ENCODE measurements at regions not wholly inside any gene's neighbourhood (a gene's known extent, or its start where the extent isn't known, plus 50 kb on each side); places are given as distances from the start of the nearest gene placed in this dataset.

DNA sequence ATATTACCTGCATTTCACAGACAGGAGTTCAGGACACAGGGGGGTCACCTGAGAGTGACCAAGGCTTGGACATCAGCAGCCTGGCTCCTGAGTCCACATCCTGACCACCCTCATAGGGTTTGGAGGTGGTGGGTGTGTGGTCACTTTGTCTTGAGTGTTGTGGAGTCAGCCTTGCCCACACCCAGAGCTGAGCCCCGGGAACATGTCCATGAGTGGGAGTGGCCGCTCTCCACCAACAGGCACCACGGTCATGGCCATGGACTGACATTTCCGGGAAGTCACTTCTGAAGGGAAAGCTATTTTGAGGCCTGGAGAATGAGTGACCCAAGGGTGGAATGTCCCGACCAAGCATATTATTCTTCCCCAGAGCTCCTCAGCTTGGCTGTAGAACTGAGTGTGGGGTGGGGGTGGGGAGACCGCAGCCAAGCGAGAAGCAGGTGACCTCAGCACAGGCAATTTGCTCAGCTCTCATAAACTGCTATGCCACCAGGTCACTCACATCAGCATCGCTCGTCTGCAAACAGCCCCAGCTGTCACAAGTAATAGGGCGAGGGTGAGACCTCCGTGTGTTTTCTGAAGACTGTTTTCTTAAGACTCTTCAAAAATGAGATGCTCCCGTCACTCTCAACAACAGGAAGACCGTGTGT is 348.6 kb upstream of the CDH4 start:
- Histone ChIP-seq H3K4me1 (ENCODE audit: control insufficient read depth, insufficient read depth, low read length) (no peaks in the 10 kb centered on the region), H3K9ac (ENCODE audit: extremely low read depth, low read length, poor library complexity, severe bottlenecking) (no peak overlapping the region), H3K4me3 (ENCODE audit: low read length) (no peak overlapping the region), H3K27ac (ENCODE audit: low read depth, low read length) (no peak overlapping the region), H3K9me3 (ENCODE audit: control insufficient read depth, low read length) (no peaks in the 10 kb centered on the region), H3K36me3 (ENCODE audit: control insufficient read depth, insufficient read depth, low read length) (no peaks in the 10 kb centered on the region), H3K27me3 (ENCODE audit: control insufficient read depth, insufficient read depth, low read length, poor library complexity, severe bottlenecking) (no peaks in the 10 kb centered on the region)
- Mint-ChIP-seq H3K4me1 (peaks cover 4% of the 10 kb centered on the region), H3K36me3 (ENCODE audit: low read depth) (no peaks in the 10 kb centered on the region), H3K4me3 (no peak overlapping the region), H3K27ac (no peak overlapping the region), H3K9me3 (no peaks in the 10 kb centered on the region), H3K27me3 (ENCODE audit: insufficient read depth) (peaks cover 19% of the 10 kb centered on the region)
- TF ChIP-seq, protein P1, sequence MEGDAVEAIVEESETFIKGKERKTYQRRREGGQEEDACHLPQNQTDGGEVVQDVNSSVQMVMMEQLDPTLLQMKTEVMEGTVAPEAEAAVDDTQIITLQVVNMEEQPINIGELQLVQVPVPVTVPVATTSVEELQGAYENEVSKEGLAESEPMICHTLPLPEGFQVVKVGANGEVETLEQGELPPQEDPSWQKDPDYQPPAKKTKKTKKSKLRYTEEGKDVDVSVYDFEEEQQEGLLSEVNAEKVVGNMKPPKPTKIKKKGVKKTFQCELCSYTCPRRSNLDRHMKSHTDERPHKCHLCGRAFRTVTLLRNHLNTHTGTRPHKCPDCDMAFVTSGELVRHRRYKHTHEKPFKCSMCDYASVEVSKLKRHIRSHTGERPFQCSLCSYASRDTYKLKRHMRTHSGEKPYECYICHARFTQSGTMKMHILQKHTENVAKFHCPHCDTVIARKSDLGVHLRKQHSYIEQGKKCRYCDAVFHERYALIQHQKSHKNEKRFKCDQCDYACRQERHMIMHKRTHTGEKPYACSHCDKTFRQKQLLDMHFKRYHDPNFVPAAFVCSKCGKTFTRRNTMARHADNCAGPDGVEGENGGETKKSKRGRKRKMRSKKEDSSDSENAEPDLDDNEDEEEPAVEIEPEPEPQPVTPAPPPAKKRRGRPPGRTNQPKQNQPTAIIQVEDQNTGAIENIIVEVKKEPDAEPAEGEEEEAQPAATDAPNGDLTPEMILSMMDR (conservative IDR thresholded peaks at IDR 0.05): no peak
- 90 to 93% methylated on average over 8 to 13 of the region's 13 CpGs for WGBS, 2 experiments (ENCODE audit: insufficient coverage in 1 of 2, insufficient read length in 1 of 2)
- DNase-seq: no peak

DNA sequence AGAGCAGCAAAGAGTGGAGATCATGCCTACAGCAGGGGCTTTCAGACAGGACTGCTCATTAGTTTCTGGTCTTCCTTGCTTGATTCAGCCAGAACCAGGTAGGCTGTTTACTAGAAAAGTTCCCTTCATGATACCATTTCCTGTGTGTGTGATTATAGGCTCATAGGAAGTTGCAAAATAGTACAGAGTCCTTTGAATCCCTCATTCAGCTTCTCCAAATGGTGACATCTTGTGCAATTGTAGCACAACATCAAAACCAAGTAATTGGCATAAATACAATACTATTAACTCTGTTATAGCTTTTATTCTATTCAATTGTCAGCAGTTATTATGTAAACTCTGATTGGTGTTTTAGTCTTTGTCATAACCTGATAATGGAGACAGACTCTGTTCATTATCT is 347.3 kb upstream of the CDH4 start:
- no peak for DNase-seq
- no peaks in the 10 kb centered on the region for H3K4me1 ChIP-seq (ENCODE audit: control insufficient read depth, insufficient read depth, low read length)
- no peaks in the 10 kb centered on the region for H3K9me3 Mint-ChIP-seq
- no peaks in the 10 kb centered on the region for H3K36me3 Mint-ChIP-seq (ENCODE audit: low read depth)
- no peak overlapping the region for H3K27ac Mint-ChIP-seq
- H3K9ac ChIP-seq (ENCODE audit: extremely low read depth, low read length, poor library complexity, severe bottlenecking): no peak overlapping the region
- no peaks in the 10 kb centered on the region for H3K27me3 ChIP-seq (ENCODE audit: control insufficient read depth, insufficient read depth, low read length, poor library complexity, severe bottlenecking)
- TF ChIP-seq, protein P1 (conservative IDR thresholded peaks at IDR 0.05): no peak
- no peaks in the 10 kb centered on the region for H3K9me3 ChIP-seq (ENCODE audit: control insufficient read depth, low read length)
- no peaks in the 10 kb centered on the region for H3K36me3 ChIP-seq (ENCODE audit: control insufficient read depth, insufficient read depth, low read length)
- H3K27me3 Mint-ChIP-seq (ENCODE audit: insufficient read depth): peaks cover 21% of the 10 kb centered on the region
- H3K27ac ChIP-seq (ENCODE audit: low read depth, low read length): no peak overlapping the region
- H3K4me3 Mint-ChIP-seq: no peak overlapping the region
- no peak overlapping the region for H3K4me3 ChIP-seq (ENCODE audit: low read length)
- peaks cover under 1% of the 10 kb centered on the region for H3K4me1 Mint-ChIP-seq

DNA sequence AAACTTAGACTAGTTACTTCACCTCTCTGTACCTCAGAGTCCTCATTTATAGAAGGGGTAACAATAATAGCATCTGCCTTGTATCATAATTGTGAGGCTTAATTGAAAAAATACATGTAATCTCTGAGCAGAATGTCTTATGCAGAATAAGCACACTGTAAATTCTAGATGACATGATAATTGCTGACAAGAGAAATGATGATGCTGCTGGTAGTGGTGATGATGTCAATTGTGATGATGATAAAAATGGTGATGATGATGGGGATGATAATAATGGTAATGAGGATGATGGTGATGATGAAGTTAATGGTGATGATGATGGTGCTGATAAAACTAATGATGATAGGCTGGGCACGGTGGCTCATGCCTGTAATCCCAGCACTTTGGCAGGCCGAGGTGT is 346.1 kb upstream of the CDH4 start:
- TF ChIP-seq, protein P1 (conservative IDR thresholded peaks at IDR 0.05): no peak
- no peak overlapping the region for H3K27ac Mint-ChIP-seq
- Histone ChIP-seq H3K9ac (ENCODE audit: extremely low read depth, low read length, poor library complexity, severe bottlenecking) (no peak overlapping the region), H3K4me3 (ENCODE audit: low read length) (no peak overlapping the region), H3K27me3 (ENCODE audit: control insufficient read depth, insufficient read depth, low read length, poor library complexity, severe bottlenecking) (no peaks in the 10 kb centered on the region), H3K36me3 (ENCODE audit: control insufficient read depth, insufficient read depth, low read length) (no peaks in the 10 kb centered on the region), H3K9me3 (ENCODE audit: control insufficient read depth, low read length) (no peaks in the 10 kb centered on the region), H3K4me1 (ENCODE audit: control insufficient read depth, insufficient read depth, low read length) (no peaks in the 10 kb centered on the region), H3K27ac (ENCODE audit: low read depth, low read length) (no peak overlapping the region)
- H3K27me3 Mint-ChIP-seq (ENCODE audit: insufficient read depth): peaks cover 21% of the 10 kb centered on the region
- no peak overlapping the region for H3K4me3 Mint-ChIP-seq
- H3K9me3 Mint-ChIP-seq: no peaks in the 10 kb centered on the region
- no peaks in the 10 kb centered on the region for H3K36me3 Mint-ChIP-seq (ENCODE audit: low read depth)
- no peak for DNase-seq
- H3K4me1 Mint-ChIP-seq: no peaks in the 10 kb centered on the region
- 80 to 95% methylated on average over 1 to 2 of the region's 2 CpGs for WGBS, 2 experiments (ENCODE audit: insufficient coverage in 1 of 2, insufficient read length in 1 of 2)

Measured in endodermal cell (in vitro differentiated cells).